OCI-LY7 (cell line): ENCODE measurements at regions not wholly inside any gene's neighbourhood (a gene's known extent, or its start where the extent isn't known, plus 50 kb on each side); places are given as distances from the start of the nearest gene placed in this dataset.

ENCODE experiments used
- BruUV-seq: library from RNA; stranded (reverse); fragments of 400-500 nt; replicated peaks from 2 replicates; lab custom pipeline; 2021; lab: Mats Ljungman, UMichigan
- CTCF ChIA-PET: fragments of 300-600 bp; sonication (Branson Sonifier 250); formaldehyde crosslinking; loops from one replicate; lab custom pipeline; 2022; ENCODE audit warnings: antibody characterized with exemption; ENCODE audit not compliant: unreplicated experiment; lab: Charles Lee
- POLR2A ChIA-PET: fragments of 300-600 bp; sonication (Branson Sonifier 250); formaldehyde crosslinking; loops from one replicate; lab custom pipeline; 2022; ENCODE audit warnings: antibody characterized with exemption; lab: Charles Lee
- DNase-seq: peaks from one replicate; pipeline ENCODE4 v3.0.0-alpha.2; 2015; ENCODE audit warnings: low spot score
- H2AFZ ChIP-seq: fragments of 200-600 bp; sonication (generic), shearing (Covaris generic); 2 replicates; pipeline ENCODE4 v1.6.1; 2014; ENCODE audit warnings: mild to moderate bottlenecking, antibody characterized with exemption, low read length, moderate library complexity
- H3K27ac ChIP-seq: fragments of 200-600 bp; sonication (generic); 2 replicates; pipeline ENCODE4 v1.5.1; 2014; ENCODE audit warnings: mixed run types, low read depth, mild to moderate bottlenecking, moderate library complexity, low read length, inconsistent platforms; ENCODE audit not compliant: poor library complexity, severe bottlenecking
- H3K36me3 ChIP-seq: fragments of 200-600 bp; sonication (generic); 2 replicates; pipeline ENCODE4 v1.6.1; 2014; ENCODE audit warnings: mild to moderate bottlenecking, antibody characterized with exemption, low read length, moderate library complexity, mixed read lengths; ENCODE audit not compliant: insufficient read depth
- H3K4me1 ChIP-seq: fragments of 200-600 bp; sonication (generic); 2 replicates; pipeline ENCODE4 v1.5.1; 2014; ENCODE audit warnings: mild to moderate bottlenecking, low read length; ENCODE audit not compliant: insufficient read depth, poor library complexity, severe bottlenecking
- H3K4me2 ChIP-seq: fragments of 200-600 bp; sonication (generic); 2 replicates; pipeline ENCODE4 v1.6.1; 2014; ENCODE audit warnings: mild to moderate bottlenecking, low read length
- H3K4me3 ChIP-seq: fragments of 200-600 bp; sonication (generic); 2 replicates; pipeline ENCODE4 v1.5.1; 2014; ENCODE audit warnings: mild to moderate bottlenecking, low read depth, low read length; ENCODE audit not compliant: poor library complexity, severe bottlenecking
- H3K79me2 ChIP-seq: fragments of 200-600 bp; sonication (generic); 2 replicates; pipeline ENCODE4 v1.6.1; 2016; ENCODE audit warnings: low read depth, mild to moderate bottlenecking, low read length, moderate library complexity, mixed read lengths; ENCODE audit not compliant: insufficient read depth
- H3K9me2 ChIP-seq: fragments of 200-600 bp; sonication (generic); 2 replicates; pipeline ENCODE4 v1.6.1; 2016; ENCODE audit warnings: mild to moderate bottlenecking, low read length, mixed read lengths; ENCODE audit not compliant: insufficient read depth
- H3K9me3 ChIP-seq: fragments of 200-600 bp; sonication (generic); 2 replicates; pipeline ENCODE4 v1.6.1; 2014; ENCODE audit warnings: mild to moderate bottlenecking, mixed run types, low read length, mixed read lengths
- H4K20me1 ChIP-seq: fragments of 200-600 bp; sonication (generic); 2 replicates; pipeline ENCODE4 v1.6.1; 2014; ENCODE audit warnings: mild to moderate bottlenecking, antibody characterized with exemption, low read length, moderate library complexity, mixed read lengths; ENCODE audit not compliant: insufficient read depth
- EZH2phosphoT487 ChIP-seq: fragments of 200-600 bp; sonication (generic); IDR thresholded peaks from 2 replicates; pipeline ENCODE4 v1.6.1; 2018; ENCODE audit warnings: low read depth, borderline replicate concordance, mild to moderate bottlenecking, mixed run types, antibody characterized with exemption, low read length, moderate library complexity, mixed read lengths
- intact Hi-C: fragments of 100-400 bp; cut with micrococcal nuclease; formaldehyde crosslinking; loops from one replicate; pipeline ENCODE4 v1.10.0; 2022; ENCODE audit not compliant: unreplicated experiment
- TF ChIP-seq, protein P1 (sequence below): fragments of 200-600 bp; sonication (generic); conservative IDR thresholded peaks from 2 replicates; pipeline ENCODE4 v1.5.1; 2014; ENCODE audit warnings: mild to moderate bottlenecking, antibody characterized with exemption, low read length, moderate library complexity, mixed read lengths

DNA sequence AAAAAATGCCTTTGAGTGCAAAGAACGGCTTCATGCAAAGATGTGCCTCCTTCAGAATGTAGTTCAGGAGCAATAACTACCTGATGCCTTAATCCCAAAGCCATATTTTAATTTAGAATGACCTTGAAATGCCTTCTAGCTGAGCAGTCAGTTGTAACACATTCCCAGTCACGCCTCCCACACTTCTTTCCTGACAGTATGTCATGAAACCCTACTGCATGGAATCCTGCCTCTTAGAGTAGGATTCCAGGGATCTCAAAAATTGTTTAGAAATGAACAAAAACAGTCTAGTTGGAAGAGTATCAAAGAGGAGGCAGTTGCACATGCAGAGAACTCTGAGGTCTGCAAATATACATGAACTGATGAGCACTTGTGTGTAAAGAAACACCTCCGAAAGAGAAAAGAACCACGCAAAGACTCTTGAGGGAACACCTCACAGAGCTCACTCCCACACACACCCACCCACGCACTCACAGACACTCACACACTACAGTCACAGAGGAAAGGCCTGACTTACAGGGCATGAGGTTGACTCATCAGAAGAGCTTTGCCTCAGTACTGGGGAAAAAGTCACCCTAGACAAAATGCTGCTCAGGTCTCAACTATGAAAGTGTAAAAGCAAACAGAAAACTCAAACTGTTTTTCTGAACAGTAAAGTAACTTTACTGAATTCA, 77.4 kb downstream of the GGTLC2 start:
- H3K27ac ChIP-seq, result peak overlapping the region; percentile 92
- no peaks in the 10 kb centered on the region for H3K36me3 ChIP-seq
- no TSS peak for BruUV-seq
- H2AFZ ChIP-seq, result no peak overlapping the region
- peak overlapping the region; percentile 59 for H3K4me3 ChIP-seq
- POLR2A ChIA-PET, result interaction anchor here (1.0 to 1.7 kb wide), 2 partner anchors 23 to 24 kb away, joined by 3 to 4 read pairs; no protein-coding TSS in a partner anchor
- H3K9me2 ChIP-seq, result no peaks in the 10 kb centered on the region
- intact Hi-C loops, result no loop called here
- TF ChIP-seq, protein P1, sequence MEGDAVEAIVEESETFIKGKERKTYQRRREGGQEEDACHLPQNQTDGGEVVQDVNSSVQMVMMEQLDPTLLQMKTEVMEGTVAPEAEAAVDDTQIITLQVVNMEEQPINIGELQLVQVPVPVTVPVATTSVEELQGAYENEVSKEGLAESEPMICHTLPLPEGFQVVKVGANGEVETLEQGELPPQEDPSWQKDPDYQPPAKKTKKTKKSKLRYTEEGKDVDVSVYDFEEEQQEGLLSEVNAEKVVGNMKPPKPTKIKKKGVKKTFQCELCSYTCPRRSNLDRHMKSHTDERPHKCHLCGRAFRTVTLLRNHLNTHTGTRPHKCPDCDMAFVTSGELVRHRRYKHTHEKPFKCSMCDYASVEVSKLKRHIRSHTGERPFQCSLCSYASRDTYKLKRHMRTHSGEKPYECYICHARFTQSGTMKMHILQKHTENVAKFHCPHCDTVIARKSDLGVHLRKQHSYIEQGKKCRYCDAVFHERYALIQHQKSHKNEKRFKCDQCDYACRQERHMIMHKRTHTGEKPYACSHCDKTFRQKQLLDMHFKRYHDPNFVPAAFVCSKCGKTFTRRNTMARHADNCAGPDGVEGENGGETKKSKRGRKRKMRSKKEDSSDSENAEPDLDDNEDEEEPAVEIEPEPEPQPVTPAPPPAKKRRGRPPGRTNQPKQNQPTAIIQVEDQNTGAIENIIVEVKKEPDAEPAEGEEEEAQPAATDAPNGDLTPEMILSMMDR, result no peak
- TF ChIP-seq EZH2phosphoT487, result no peak
- CTCF ChIA-PET, result interaction anchor here (0.8 to 2.5 kb wide), 5 partner anchors 11 to 149 kb away, joined by 3 to 17 read pairs (median 3); no protein-coding TSS in a partner anchor
- H3K79me2 ChIP-seq, result no peaks in the 10 kb centered on the region
- no peaks in the 10 kb centered on the region for H4K20me1 ChIP-seq
- H3K4me2 ChIP-seq, result peak overlapping the region; percentile 93
- H3K9me3 ChIP-seq, result no peaks in the 10 kb centered on the region
- peaks cover 60% of the 10 kb centered on the region for H3K4me1 ChIP-seq
- no peak for DNase-seq

DNA sequence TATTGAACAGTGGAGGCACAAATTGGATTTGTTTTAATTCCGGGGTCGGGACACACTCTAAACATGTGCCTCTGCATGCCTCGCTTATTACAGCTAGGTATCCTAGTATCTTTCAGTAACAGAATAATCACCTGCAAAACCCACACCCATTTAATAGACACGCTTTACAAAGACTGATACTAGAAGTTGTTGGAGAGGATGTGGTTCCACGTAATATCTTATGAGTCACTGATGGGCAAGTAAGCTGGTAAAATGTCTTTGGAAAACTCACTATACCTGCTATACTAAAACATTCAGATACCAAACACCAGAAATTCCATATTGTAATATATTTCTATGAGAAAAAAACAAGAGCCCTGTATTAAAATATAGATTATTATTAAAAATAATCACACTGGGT, 84.0 kb downstream of the GGTLC2 start:
- BruUV-seq, result no TSS peak
- ChIA-PET CTCF (no interaction called here), POLR2A (no interaction called here)
- DNase-seq, result no peak
- Histone ChIP-seq H3K4me3 (no peak overlapping the region), H3K27ac (no peak overlapping the region), H2AFZ (no peak overlapping the region), H3K4me1 (peaks cover 4% of the 10 kb centered on the region), H3K9me3 (no peaks in the 10 kb centered on the region), H4K20me1 (no peaks in the 10 kb centered on the region), H3K9me2 (no peaks in the 10 kb centered on the region), H3K36me3 (no peaks in the 10 kb centered on the region), H3K79me2 (no peaks in the 10 kb centered on the region), H3K4me2 (no peak overlapping the region)
- no peak for TF ChIP-seq EZH2phosphoT487
- TF ChIP-seq, protein P1, result no peak
- intact Hi-C loops, result no loop called here
